HepG2 (cell line): ENCODE measurements at regions not wholly inside any gene's neighbourhood (a gene's known extent, or its start where the extent isn't known, plus 50 kb on each side); places are given as distances from the start of the nearest gene placed in this dataset.

Source experiments
- CAMTA2 ChIP-seq: sonication (generic); formaldehyde crosslinking; IDR thresholded peaks from 2 replicates; pipeline ENCODE4 v1.4.0; 2020; ENCODE audit warnings: mild to moderate bottlenecking, missing genetic modification reagents, borderline replicate concordance
- EED ChIP-seq: sonication (generic); formaldehyde crosslinking; IDR thresholded peaks from 2 replicates; pipeline ENCODE4 v1.5.0; 2020; ENCODE audit warnings: mild to moderate bottlenecking, missing genetic modification reagents
- HOXD1 ChIP-seq: sonication (generic); formaldehyde crosslinking; IDR thresholded peaks from 2 replicates; pipeline ENCODE4 v1.5.0; 2020; ENCODE audit warnings: missing genetic modification reagents
- KLF11 ChIP-seq: IDR thresholded peaks from 2 replicates; pipeline ENCODE4 v1.6.1; 2016; ENCODE audit warnings: missing compliant biosample characterization
- KLF15 ChIP-seq: sonication (generic); formaldehyde crosslinking; IDR thresholded peaks from 2 replicates; pipeline ENCODE4 v1.8.1; 2023; ENCODE audit warnings: borderline replicate concordance, mild to moderate bottlenecking, inconsistent platforms, missing genetic modification reagents, mixed read lengths
- MAFF ChIP-seq: IDR thresholded peaks from 2 replicates; pipeline ENCODE4 v1.6.1; 2011; ENCODE audit warnings: low read depth, low read length, improper control_type of control experiment
- MYC ChIP-seq: sonication (generic); formaldehyde crosslinking; IDR thresholded peaks from 2 replicates; pipeline ENCODE4 v1.9.0; 2021; ENCODE audit warnings: missing genetic modification reagents, borderline replicate concordance
- RBM39 ChIP-seq: fragments of 200-400 bp; formaldehyde crosslinking; IDR thresholded peaks from one replicate; pipeline ENCODE4 v1.6.1; 2018; ENCODE audit warnings: antibody characterized with exemption, mild to moderate bottlenecking, low read depth, low read length; ENCODE audit not compliant: poor library complexity, severe bottlenecking
- RCOR2 ChIP-seq: IDR thresholded peaks from 2 replicates; pipeline ENCODE4 v1.6.1; 2016; ENCODE audit warnings: missing biosample characterization, missing genetic modification reagents
- RNF2 ChIP-seq: fragments of 450-650 bp; conservative IDR thresholded peaks from 2 replicates; pipeline ENCODE4 v1.6.1; 2016; ENCODE audit warnings: low read depth
- SATB2 ChIP-seq: sonication (generic); formaldehyde crosslinking; IDR thresholded peaks from 2 replicates; pipeline ENCODE4 v1.5.0; 2020; ENCODE audit warnings: missing genetic modification reagents
- SKI ChIP-seq: fragments of 450-650 bp; IDR thresholded peaks from one replicate; pipeline ENCODE4 v1.6.1; 2018; ENCODE audit warnings: mild to moderate bottlenecking; ENCODE audit not compliant: partially characterized antibody
- SNAPC2 ChIP-seq: sonication (generic); formaldehyde crosslinking; IDR thresholded peaks from 2 replicates; pipeline ENCODE4 v1.8.1; 2022; ENCODE audit warnings: mild to moderate bottlenecking, missing genetic modification reagents
- SYNCRIP ChIP-seq: fragments of 200-400 bp; formaldehyde crosslinking; IDR thresholded peaks from 2 replicates; pipeline ENCODE4 v1.6.1; 2018; ENCODE audit warnings: mild to moderate bottlenecking, low read depth, low read length; ENCODE audit not compliant: insufficient read depth
- ZC3H13 ChIP-seq: sonication (generic); formaldehyde crosslinking; IDR thresholded peaks from 2 replicates; pipeline ENCODE4 v1.8.1; 2023; ENCODE audit warnings: mild to moderate bottlenecking, missing genetic modification reagents, moderate library complexity
- ZMYM3 ChIP-seq: sonication (generic); formaldehyde crosslinking; IDR thresholded peaks from 2 replicates; pipeline ENCODE4 v1.5.1; 2020; ENCODE audit warnings: mild to moderate bottlenecking, missing genetic modification reagents
- ZNF274 ChIP-seq: sonication (generic); formaldehyde crosslinking; IDR thresholded peaks from 2 replicates; pipeline ENCODE4 v1.5.1; 2020; ENCODE audit warnings: mild to moderate bottlenecking, missing genetic modification reagents
- ZNF672 ChIP-seq: sonication (generic); formaldehyde crosslinking; IDR thresholded peaks from 2 replicates; pipeline ENCODE4 v1.8.1; 2022; ENCODE audit warnings: missing genetic modification reagents
- ZNF724P ChIP-seq: sonication (generic); formaldehyde crosslinking; IDR thresholded peaks from 2 replicates; pipeline ENCODE4 v1.8.0; 2022; ENCODE audit warnings: missing genetic modification reagents, borderline replicate concordance
- ZNF746 ChIP-seq: sonication (generic); formaldehyde crosslinking; IDR thresholded peaks from 2 replicates; pipeline ENCODE4 v1.8.0; 2022; ENCODE audit warnings: mild to moderate bottlenecking, missing genetic modification reagents
- ZNF775 ChIP-seq: sonication (generic); formaldehyde crosslinking; IDR thresholded peaks from 2 replicates; pipeline ENCODE4 v1.4.0; 2020; ENCODE audit warnings: missing genetic modification reagents, mild to moderate bottlenecking, moderate library complexity, borderline replicate concordance
- ZNF790 ChIP-seq: sonication (generic); formaldehyde crosslinking; IDR thresholded peaks from 2 replicates; pipeline ENCODE4 v1.8.0; 2022; ENCODE audit warnings: missing genetic modification reagents, mild to moderate bottlenecking, borderline replicate concordance
- TF ChIP-seq, protein P1 (sequence below): sonication (generic); formaldehyde crosslinking; IDR thresholded peaks from 2 replicates; pipeline ENCODE4 v1.5.0; 2020; ENCODE audit warnings: mild to moderate bottlenecking, missing genetic modification reagents, borderline replicate concordance

DNA sequence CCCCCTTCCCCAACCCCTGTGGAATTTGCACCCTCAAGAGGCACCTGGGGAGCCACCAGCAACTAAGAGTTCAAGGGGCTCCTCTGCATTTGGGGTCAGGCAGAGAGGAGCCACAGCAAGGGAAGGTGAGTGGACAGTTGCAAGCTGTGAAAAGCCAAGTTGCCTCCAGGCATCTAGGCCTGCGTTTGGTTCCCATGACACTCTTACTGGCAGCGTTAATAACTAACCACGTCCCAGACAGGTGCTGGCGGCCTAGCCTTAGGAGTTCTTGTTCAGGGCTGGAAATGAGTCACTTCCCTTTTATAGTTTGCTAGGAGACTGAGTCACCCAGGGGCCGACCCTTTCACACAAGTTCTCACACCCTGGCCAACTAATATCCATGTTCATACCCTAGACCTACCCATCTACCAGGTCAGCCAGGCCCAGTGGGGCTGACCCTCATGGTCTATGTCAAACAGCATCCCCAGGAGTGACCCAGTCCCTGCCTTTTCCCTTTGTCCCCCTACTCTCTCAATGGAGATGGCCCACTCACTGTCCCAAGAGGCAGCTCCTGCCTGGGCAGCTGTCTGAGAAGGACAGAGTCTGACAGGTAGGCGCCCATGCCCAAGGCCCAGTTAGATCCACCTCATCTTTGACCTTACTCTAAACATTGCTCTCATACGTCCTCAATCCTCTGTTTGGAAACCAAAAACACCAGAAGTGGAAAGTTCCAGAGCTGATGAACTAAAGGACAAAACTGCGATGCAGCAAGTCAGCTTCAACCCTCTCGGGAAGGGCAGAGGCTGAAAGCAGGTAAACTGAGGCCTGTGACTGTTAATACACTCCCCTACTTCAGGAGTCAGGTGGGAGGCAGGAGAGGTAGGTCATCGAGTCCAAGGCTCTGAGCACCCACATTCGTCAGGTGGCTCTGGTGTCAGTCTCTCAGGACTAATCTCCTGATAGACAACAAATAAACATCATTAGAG lies 300.6 kb downstream of the SOX9 start (continued):
- TF ChIP-seq CAMTA2 (CRISPR knock-in tag) = no peak
- peak; percentile 47; the same call in 1 of the 2 replicates for TF ChIP-seq RNF2
- TF ChIP-seq ZNF672 (CRISPR knock-in tag) = no peak
- TF ChIP-seq SNAPC2 (CRISPR knock-in tag) = peak; percentile 87
- TF ChIP-seq SKI = peak; percentile 93
- TF ChIP-seq RBM39 = no peak
- no peak for TF ChIP-seq ZNF790 (CRISPR knock-in tag)
- TF ChIP-seq KLF11 = peak; percentile 74; the same call in 1 of the 2 replicates
- no peak for TF ChIP-seq SATB2
- TF ChIP-seq ZMYM3 (CRISPR knock-in tag) = peak; percentile 77
- TF ChIP-seq, protein P1, sequence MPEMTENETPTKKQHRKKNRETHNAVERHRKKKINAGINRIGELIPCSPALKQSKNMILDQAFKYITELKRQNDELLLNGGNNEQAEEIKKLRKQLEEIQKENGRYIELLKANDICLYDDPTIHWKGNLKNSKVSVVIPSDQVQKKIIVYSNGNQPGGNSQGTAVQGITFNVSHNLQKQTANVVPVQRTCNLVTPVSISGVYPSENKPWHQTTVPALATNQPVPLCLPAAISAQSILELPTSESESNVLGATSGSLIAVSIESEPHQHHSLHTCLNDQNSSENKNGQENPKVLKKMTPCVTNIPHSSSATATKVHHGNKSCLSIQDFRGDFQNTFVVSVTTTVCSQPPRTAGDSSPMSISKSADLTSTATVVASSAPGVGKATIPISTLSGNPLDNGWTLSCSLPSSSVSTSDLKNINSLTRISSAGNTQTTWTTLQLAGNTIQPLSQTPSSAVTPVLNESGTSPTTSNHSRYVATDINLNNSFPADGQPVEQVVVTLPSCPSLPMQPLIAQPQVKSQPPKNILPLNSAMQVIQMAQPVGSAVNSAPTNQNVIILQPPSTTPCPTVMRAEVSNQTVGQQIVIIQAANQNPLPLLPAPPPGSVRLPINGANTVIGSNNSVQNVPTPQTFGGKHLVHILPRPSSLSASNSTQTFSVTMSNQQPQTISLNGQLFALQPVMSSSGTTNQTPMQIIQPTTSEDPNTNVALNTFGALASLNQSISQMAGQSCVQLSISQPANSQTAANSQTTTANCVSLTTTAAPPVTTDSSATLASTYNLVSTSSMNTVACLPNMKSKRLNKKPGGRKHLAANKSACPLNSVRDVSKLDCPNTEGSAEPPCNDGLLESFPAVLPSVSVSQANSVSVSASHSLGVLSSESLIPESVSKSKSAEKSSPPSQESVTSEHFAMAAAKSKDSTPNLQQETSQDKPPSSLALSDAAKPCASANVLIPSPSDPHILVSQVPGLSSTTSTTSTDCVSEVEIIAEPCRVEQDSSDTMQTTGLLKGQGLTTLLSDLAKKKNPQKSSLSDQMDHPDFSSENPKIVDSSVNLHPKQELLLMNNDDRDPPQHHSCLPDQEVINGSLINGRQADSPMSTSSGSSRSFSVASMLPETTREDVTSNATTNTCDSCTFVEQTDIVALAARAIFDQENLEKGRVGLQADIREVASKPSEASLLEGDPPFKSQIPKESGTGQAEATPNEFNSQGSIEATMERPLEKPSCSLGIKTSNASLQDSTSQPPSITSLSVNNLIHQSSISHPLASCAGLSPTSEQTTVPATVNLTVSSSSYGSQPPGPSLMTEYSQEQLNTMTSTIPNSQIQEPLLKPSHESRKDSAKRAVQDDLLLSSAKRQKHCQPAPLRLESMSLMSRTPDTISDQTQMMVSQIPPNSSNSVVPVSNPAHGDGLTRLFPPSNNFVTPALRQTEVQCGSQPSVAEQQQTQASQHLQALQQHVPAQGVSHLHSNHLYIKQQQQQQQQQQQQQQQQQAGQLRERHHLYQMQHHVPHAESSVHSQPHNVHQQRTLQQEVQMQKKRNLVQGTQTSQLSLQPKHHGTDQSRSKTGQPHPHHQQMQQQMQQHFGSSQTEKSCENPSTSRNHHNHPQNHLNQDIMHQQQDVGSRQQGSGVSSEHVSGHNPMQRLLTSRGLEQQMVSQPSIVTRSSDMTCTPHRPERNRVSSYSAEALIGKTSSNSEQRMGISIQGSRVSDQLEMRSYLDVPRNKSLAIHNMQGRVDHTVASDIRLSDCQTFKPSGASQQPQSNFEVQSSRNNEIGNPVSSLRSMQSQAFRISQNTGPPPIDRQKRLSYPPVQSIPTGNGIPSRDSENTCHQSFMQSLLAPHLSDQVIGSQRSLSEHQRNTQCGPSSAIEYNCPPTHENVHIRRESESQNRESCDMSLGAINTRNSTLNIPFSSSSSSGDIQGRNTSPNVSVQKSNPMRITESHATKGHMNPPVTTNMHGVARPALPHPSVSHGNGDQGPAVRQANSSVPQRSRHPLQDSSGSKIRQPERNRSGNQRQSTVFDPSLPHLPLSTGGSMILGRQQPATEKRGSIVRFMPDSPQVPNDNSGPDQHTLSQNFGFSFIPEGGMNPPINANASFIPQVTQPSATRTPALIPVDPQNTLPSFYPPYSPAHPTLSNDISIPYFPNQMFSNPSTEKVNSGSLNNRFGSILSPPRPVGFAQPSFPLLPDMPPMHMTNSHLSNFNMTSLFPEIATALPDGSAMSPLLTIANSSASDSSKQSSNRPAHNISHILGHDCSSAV (CRISPR knock-in tag) = no peak
- no peak for TF ChIP-seq ZNF775 (CRISPR knock-in tag)
- peak; percentile 29; the same call in 1 of the 2 replicates for TF ChIP-seq EED (CRISPR knock-in tag)
- TF ChIP-seq MYC (CRISPR knock-in tag) = no peak
- TF ChIP-seq KLF15 (CRISPR knock-in tag) = 0 out of 2 replicates have a peak, but pooled peaks have one; percentile 74
- peak; percentile 90 for TF ChIP-seq RCOR2 (CRISPR knock-in tag)
- no peak for TF ChIP-seq ZC3H13
- peak; percentile 82 for TF ChIP-seq ZNF746 (CRISPR knock-in tag)
- TF ChIP-seq MAFF = no peak
- no peak for TF ChIP-seq HOXD1
- TF ChIP-seq ZNF724P (CRISPR knock-in tag) = peak; percentile 71
- TF ChIP-seq SYNCRIP = no peak
- TF ChIP-seq ZNF274 = 0 out of 2 replicates have a peak, but pooled peaks have one; percentile 12
